ENCODE measurements at regions not wholly inside any gene's neighbourhood (a gene's known extent, or its start where the extent isn't known, plus 50 kb on each side); places are given as distances from the start of the nearest gene placed in this dataset.

- Histone ChIP-seq H2AK5ac (ENCODE audit: low read depth, low read length) (no peak overlapping the region), H3K4me1 (replicated peaks in 1 of 4; ENCODE audit: control insufficient read depth in 3 of 4, insufficient read depth in 4 of 4, low read length in 3 of 4) (0 out of 7 replicates have a peak, but pooled peaks cover 0 to 2% (median 0%) of the 10 kb centered on the region in 4 experiments), H3K56ac (replicated peaks; ENCODE audit: insufficient read length, low read depth, low read length) (no peak overlapping the region), H4K8ac (ENCODE audit: extremely low read depth, insufficient read depth, low read length) (no peak overlapping the region), H4K91ac (replicated peaks; ENCODE audit: insufficient read length, low read length) (no peak overlapping the region), H3K23me2 (ENCODE audit: low read depth, low read length) (no peaks in the 10 kb centered on the region; the same call in 1 of the 2 replicates), H3K4ac (replicated peaks; ENCODE audit: insufficient read length, low read depth, low read length) (no peak overlapping the region), H2BK5ac (ENCODE audit: low read depth, low read length) (no peak overlapping the region), H3K4me2 (ENCODE audit: insufficient read depth in 1 of 2, low read depth in 2 of 2, low read length in 2 of 2) (no peak overlapping the region), H3K79me2 (ENCODE audit: control insufficient read depth in 1 of 2, insufficient read depth in 2 of 2, low read length in 2 of 2) (no peaks in the 10 kb centered on the region), H3K79me1 (ENCODE audit: low read depth, low read length) (no peaks in the 10 kb centered on the region), H3K9ac (replicated peaks in 1 of 4; ENCODE audit: extremely low read depth in 1 of 4, low read depth in 3 of 4, low read length in 3 of 4) (no peak overlapping the region), H4K20me1 (replicated peaks in 1 of 2; ENCODE audit: control insufficient read depth in 1 of 2, insufficient read depth in 2 of 2, low read length in 2 of 2) (no peaks in the 10 kb centered on the region), H3K23ac (ENCODE audit: insufficient read length) (no peak overlapping the region), H3K18ac (ENCODE audit: extremely low read depth, low read length) (0 out of 2 replicates have a peak overlapping the region, but pooled peaks have one; percentile 20), H2BK15ac (ENCODE audit: low read length) (no peak overlapping the region), H2AFZ (ENCODE audit: low read length) (no peak overlapping the region), H3K9me3 (ENCODE audit: insufficient read depth in 2 of 2, low read depth in 1 of 2, low read length in 1 of 2) (no peaks in the 10 kb centered on the region), H2BK20ac (ENCODE audit: low read length) (no peak overlapping the region), H2BK120ac (replicated peaks; ENCODE audit: low read depth, low read length) (no peak overlapping the region), H3K14ac (ENCODE audit: insufficient read length) (no peak overlapping the region), H4K5ac (ENCODE audit: insufficient read length, low read depth, low read length) (no peak overlapping the region), H3K36me3 (ENCODE audit: control insufficient read depth in 2 of 4, insufficient read depth in 4 of 4, low read length in 3 of 4) (no peaks in the 10 kb centered on the region), H3K4me3 (ENCODE audit: extremely low read depth in 1 of 4, insufficient read depth in 2 of 4, low read depth in 3 of 4, low read length in 4 of 4) (no peak overlapping the region), H2BK12ac (ENCODE audit: low read depth, low read length) (no peak overlapping the region), H3K27ac (ENCODE audit: low read depth, low read length) (no peak overlapping the region), H3K27me3 (replicated peaks in 1 of 4; ENCODE audit: control insufficient read depth in 3 of 4, extremely low read depth in 1 of 4, insufficient read depth in 3 of 4, low read length in 3 of 4) (peaks cover 0 to 2% (median 0%) of the 10 kb centered on the region in 4 experiments; a peak in 2 of 7 replicates)
- POLR2A ChIA-PET (ENCODE audit: partially characterized antibody): no interaction called here
- FAIRE-seq (no peak), DNase-seq (ENCODE audit: low read depth in 1 of 2, low spot score in 2 of 2) (no peak)
- CTCF ChIA-PET (ENCODE audit: partially characterized antibody): interaction anchor here (0.6 to 5.6 kb wide), 6 partner anchors 10 to 41 kb away, joined by 3 to 30 read pairs (median 8); no protein-coding TSS in a partner anchor
- WGBS, 2 experiments (ENCODE audit: extremely low coverage in 1 of 2, insufficient coverage in 1 of 2, insufficient read length in 1 of 2, insufficient replicate concordance in 2 of 2, low coverage in 1 of 2, low lambda C conversion rate in 2 of 2, missing lambda C conversion rate in 1 of 2): 63% methylated on average over 5 of the region's 5 CpGs; no CpG with 5 or more reads in 1 of the 2 experiments
- TF ChIP-seq KDM4A (IDR thresholded peaks at IDR 0.05; ENCODE audit: low read depth, low read length, severe bottlenecking): no peak
- TF ChIP-seq SIX5 (IDR thresholded peaks at IDR 0.05; ENCODE audit: low read depth, low read length): no peak
- no peak for TF ChIP-seq RXRA (IDR thresholded peaks at IDR 0.05; ENCODE audit: insufficient read depth, low read depth, low read length)
- no peak for TF ChIP-seq TEAD4 (IDR thresholded peaks at IDR 0.05; ENCODE audit: low read depth, low read length)
- no peak for TF ChIP-seq SP1 (IDR thresholded peaks at IDR 0.05; ENCODE audit: low read depth, low read length)
- TF ChIP-seq YY1 (IDR thresholded peaks at IDR 0.05; ENCODE audit: low read depth, low read length): no peak
- no peak for TF ChIP-seq BACH1 (IDR thresholded peaks at IDR 0.05; ENCODE audit: low read length)
- TF ChIP-seq SIRT6 (IDR thresholded peaks at IDR 0.05; ENCODE audit: low read length): no peak
- TF ChIP-seq EP300 (IDR thresholded peaks at IDR 0.05; ENCODE audit: borderline replicate concordance in 1 of 2, low read depth in 2 of 2, low read length in 2 of 2): no peak
- no peak for TF ChIP-seq ASH2L (IDR thresholded peaks at IDR 0.05; ENCODE audit: low read length)
- no peak for TF ChIP-seq MAX (IDR thresholded peaks at IDR 0.05)
- TF ChIP-seq NANOG (IDR thresholded peaks at IDR 0.05; ENCODE audit: insufficient read depth, low read depth, low read length, poor library complexity, severe bottlenecking): no peak
Measured at GRCh38 chr20:39090906-39091305, 128.8 kb downstream of the DHX35 start.
